AG09309 (cell line): ENCODE measurements at regions not wholly inside any gene's neighbourhood (a gene's known extent, or its start where the extent isn't known, plus 50 kb on each side); places are given as distances from the start of the nearest gene placed in this dataset.

ENCODE experiments used
- DNase-seq: peaks from one replicate; pipeline ENCODE4 v3.0.0-alpha.2; 2010; ENCODE audit warnings: low read depth
- H3K4me3 ChIP-seq: 2 replicates; pipeline ENCODE4 v1.5.1; 2011; ENCODE audit warnings: mild to moderate bottlenecking, low read depth, low read length, moderate library complexity; ENCODE audit not compliant: control insufficient read depth
- CTCF ChIP-seq: IDR thresholded peaks from 2 replicates; pipeline ENCODE4 v1.5.1; 2011; ENCODE audit warnings: mild to moderate bottlenecking, low read depth, low read length, inconsistent platforms; ENCODE audit not compliant: insufficient read depth, control insufficient read depth; ENCODE audit errors: missing control alignments

- no peak for TF ChIP-seq CTCF
- H3K4me3 ChIP-seq, result no peak overlapping the region
- DNase-seq, result no peak
Observed at GRCh38 chr2:139742216-139743172, 962.3 kb upstream of the NXPH2 start.

GRCh38 chr2:139737659-139738058, 957.5 kb upstream of the NXPH2 start:
- no peak for TF ChIP-seq CTCF
- no peak overlapping the region for H3K4me3 ChIP-seq
- no peak for DNase-seq

GRCh38 chr2:139730197-139730596, 950.0 kb upstream of the NXPH2 start:
- no peak overlapping the region for H3K4me3 ChIP-seq
- DNase-seq, result no peak
- no peak for TF ChIP-seq CTCF

DNA sequence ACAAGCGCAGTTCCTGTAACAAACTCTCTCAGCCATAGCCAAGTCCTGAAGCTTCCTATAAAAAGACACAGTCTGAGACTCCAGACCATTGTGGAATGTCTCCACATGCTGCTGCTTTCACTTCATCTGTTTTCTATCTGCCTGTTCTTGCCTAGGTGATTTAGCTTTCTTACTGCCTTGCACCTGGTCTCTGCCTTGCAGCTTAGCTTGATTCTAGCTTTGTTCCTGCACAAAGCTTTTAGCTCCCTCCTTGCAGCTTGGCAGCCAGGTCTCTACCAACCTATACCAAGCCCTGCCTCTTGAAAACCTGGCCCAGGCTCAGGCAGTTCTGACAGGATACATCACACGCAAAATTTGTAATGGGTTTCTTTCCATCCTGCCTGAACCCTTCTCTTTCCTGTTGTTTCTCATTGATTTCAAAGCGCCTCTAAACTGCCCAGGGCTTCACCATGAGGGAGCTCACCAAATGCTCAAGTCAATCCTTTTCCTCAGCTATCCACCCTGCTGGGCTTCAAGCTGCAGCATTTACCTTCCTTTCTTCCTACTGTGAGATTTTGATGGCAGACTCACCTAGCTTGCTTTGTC, 941.3 kb upstream of the NXPH2 start:
- no peak overlapping the region for H3K4me3 ChIP-seq
- no peak for TF ChIP-seq CTCF
- DNase-seq, result no peak

DNA sequence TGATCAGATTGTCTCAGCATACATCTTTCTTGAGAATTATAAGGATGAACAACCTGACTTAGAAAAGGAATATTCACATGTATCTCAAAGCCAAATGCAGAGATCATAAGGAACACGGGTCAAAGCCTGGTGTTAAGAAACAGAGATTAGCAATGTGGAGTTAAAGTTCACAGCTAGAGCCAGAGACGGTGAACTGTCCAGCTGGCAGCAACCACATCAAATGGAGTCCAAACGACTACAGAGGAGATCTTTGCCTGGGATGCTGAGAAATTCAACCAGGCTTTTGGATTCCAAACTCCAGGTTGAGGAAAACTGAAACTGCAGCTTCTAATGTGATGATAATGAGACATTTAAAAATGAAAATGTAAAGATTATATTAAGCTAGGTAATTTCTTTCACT, 939.9 kb upstream of the NXPH2 start:
- no peak for TF ChIP-seq CTCF
- no peak overlapping the region for H3K4me3 ChIP-seq
- no peak for DNase-seq

DNA sequence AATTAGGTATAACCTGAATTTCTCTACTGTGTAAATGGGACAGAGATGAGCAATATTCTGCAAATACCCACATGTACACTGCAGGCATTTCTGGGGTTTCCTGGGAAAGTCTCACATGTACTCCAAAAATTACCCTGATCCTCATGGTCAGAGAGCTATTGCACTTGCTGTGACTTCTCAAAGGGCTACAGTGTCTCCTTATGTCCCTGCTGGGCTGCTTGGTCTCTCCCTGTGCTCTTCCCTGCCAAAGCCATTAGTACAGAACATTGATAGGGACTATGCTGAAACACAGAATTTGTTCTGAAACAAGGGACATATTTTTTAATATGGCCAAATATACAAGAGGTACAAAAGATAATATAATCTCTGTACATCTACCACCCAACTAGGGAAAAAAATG, 924.4 kb upstream of the NXPH2 start:
- H3K4me3 ChIP-seq, result no peak overlapping the region
- no peak for TF ChIP-seq CTCF
- DNase-seq, result no peak
